ENCODE measurements at regions not wholly inside any gene's neighbourhood (a gene's known extent, or its start where the extent isn't known, plus 50 kb on each side); places are given as distances from the start of the nearest gene placed in this dataset.

GRCh38 chr1:165031001-165031400 is 325.5 kb downstream of the LMX1A start:
- no peaks in the 10 kb centered on the region for H3K36me3 ChIP-seq (replicated peaks in 1 of 2; ENCODE audit: control insufficient read depth in 1 of 2, insufficient read depth in 2 of 2, low read length in 1 of 2)
- H3K4me2 ChIP-seq = no peak overlapping the region
- H3K4me3 ChIP-seq (ENCODE audit: low read depth in 2 of 2, low read length in 1 of 2) = no peak overlapping the region
- H4K20me1 ChIP-seq (ENCODE audit: insufficient read depth) = no peaks in the 10 kb centered on the region
- H3K9me2 ChIP-seq = no peaks in the 10 kb centered on the region
- 15% methylated on average over 2 of the region's 2 CpGs for WGBS (ENCODE audit: low lambda C conversion rate)
- no peaks in the 10 kb centered on the region for H3K4me1 ChIP-seq (ENCODE audit: control insufficient read depth in 1 of 2, insufficient read depth in 2 of 2, low read depth in 1 of 2, low read length in 1 of 2)
- no peaks in the 10 kb centered on the region for H3K9me3 ChIP-seq
- no peak overlapping the region for H3K27ac ChIP-seq (ENCODE audit: low read depth in 2 of 2, low read length in 1 of 2)
- H3F3A ChIP-seq (replicated peaks; ENCODE audit: insufficient read depth) = no peaks in the 10 kb centered on the region
- POLR2A ChIA-PET = no interaction called here
- CTCF ChIA-PET = no interaction called here
- no peaks in the 10 kb centered on the region for H3K27me3 ChIP-seq (ENCODE audit: insufficient read depth)
- no peak overlapping the region for H3K9ac ChIP-seq
- DNase-seq = no peak
- TF ChIP-seq IRF3 (IDR thresholded peaks at IDR 0.05; ENCODE audit: low read depth, low read length) (no peak), SMC3 (IDR thresholded peaks at IDR 0.05; ENCODE audit: low read depth, low read length) (no peak), SIN3A (IDR thresholded peaks at IDR 0.05; ENCODE audit: borderline replicate concordance, low read depth, low read length) (no peak), ELF1 (IDR thresholded peaks at IDR 0.05) (no peak), USF1 (IDR thresholded peaks at IDR 0.05; ENCODE audit: borderline replicate concordance, low read depth) (no peak), YY1 (IDR thresholded peaks at IDR 0.05; ENCODE audit: low read depth) (no peak), EZH2phosphoT487 (IDR thresholded peaks at IDR 0.05; ENCODE audit: borderline replicate concordance, low read depth) (no peak), CHD2 (IDR thresholded peaks at IDR 0.05; ENCODE audit: low read length, partially characterized antibody) (no peak), NFIC (IDR thresholded peaks at IDR 0.05; ENCODE audit: borderline replicate concordance) (no peak), USF2 (IDR thresholded peaks at IDR 0.05; ENCODE audit: borderline replicate concordance, low read depth, low read length) (no peak), POLR2AphosphoS5 (IDR thresholded peaks at IDR 0.05; ENCODE audit: low read depth, low read length) (no peak), GABPA (IDR thresholded peaks at IDR 0.05; ENCODE audit: low read depth) (no peak), ZBTB33 (IDR thresholded peaks at IDR 0.05; ENCODE audit: borderline replicate concordance, low read depth) (no peak)
- H2AFZ ChIP-seq (ENCODE audit: low read depth) = no peak overlapping the region
- no peaks in the 10 kb centered on the region for H3K79me2 ChIP-seq (ENCODE audit: insufficient read depth)

- 29% methylated on average over 2 of the region's 2 CpGs for WGBS (ENCODE audit: low lambda C conversion rate)
- TF ChIP-seq ZBTB33 (IDR thresholded peaks at IDR 0.05; ENCODE audit: borderline replicate concordance, low read depth) (no peak), TCF12 (IDR thresholded peaks at IDR 0.05) (no peak), NFIC (IDR thresholded peaks at IDR 0.05; ENCODE audit: borderline replicate concordance) (no peak), JUND (IDR thresholded peaks at IDR 0.05) (no peak), FOXM1 (IDR thresholded peaks at IDR 0.05; ENCODE audit: low read depth) (no peak)
- no peaks in the 10 kb centered on the region for H3K9me2 ChIP-seq
- H3K36me3 ChIP-seq (replicated peaks in 1 of 2; ENCODE audit: control insufficient read depth in 1 of 2, insufficient read depth in 2 of 2, low read length in 1 of 2) = no peaks in the 10 kb centered on the region
- no peaks in the 10 kb centered on the region for H3F3A ChIP-seq (replicated peaks; ENCODE audit: insufficient read depth)
- H4K20me1 ChIP-seq (ENCODE audit: insufficient read depth) = no peaks in the 10 kb centered on the region
- H3K27ac ChIP-seq (ENCODE audit: low read depth in 2 of 2, low read length in 1 of 2) = no peak overlapping the region
- no peaks in the 10 kb centered on the region for H3K27me3 ChIP-seq (ENCODE audit: insufficient read depth)
- H3K4me1 ChIP-seq (ENCODE audit: control insufficient read depth in 1 of 2, insufficient read depth in 2 of 2, low read depth in 1 of 2, low read length in 1 of 2) = no peaks in the 10 kb centered on the region
- H3K79me2 ChIP-seq (ENCODE audit: insufficient read depth) = no peaks in the 10 kb centered on the region
- H3K4me2 ChIP-seq = no peak overlapping the region
- DNase-seq = no peak
- CTCF ChIA-PET = no interaction called here
- H2AFZ ChIP-seq (ENCODE audit: low read depth) = no peak overlapping the region
- no peak overlapping the region for H3K9ac ChIP-seq
- no peaks in the 10 kb centered on the region for H3K9me3 ChIP-seq
- no peak overlapping the region for H3K4me3 ChIP-seq (ENCODE audit: low read depth in 2 of 2, low read length in 1 of 2)
- POLR2A ChIA-PET = no interaction called here
Observed at GRCh38 chr1:165025805-165026204, 330.7 kb downstream of the LMX1A start.
